ENCODE measurements at regions not wholly inside any gene's neighbourhood (a gene's known extent, or its start where the extent isn't known, plus 50 kb on each side); places are given as distances from the start of the nearest gene placed in this dataset.

GRCh38 chr12:91309450-91309849 is 126.8 kb upstream of the DCN start:
- no peak for TF ChIP-seq CTCF (IDR thresholded peaks at IDR 0.05)
- no peak for TF ChIP-seq POLR2A (IDR thresholded peaks at IDR 0.05)

All from uterus (tissue), 2 donors.